Skin epidermis (tissue), 12 donors: ENCODE measurements at regions not wholly inside any gene's neighbourhood (a gene's known extent, or its start where the extent isn't known, plus 50 kb on each side); places are given as distances from the start of the nearest gene placed in this dataset.

Experiments
- H3K27ac ChIP-seq, 21 experiments: fragments of 200-600 bp; sonication (generic) in 11 of 21; one replicate each; pipeline ENCODE4 v1.5.0; 2020; ENCODE audit warnings: mild to moderate bottlenecking in 3 of 21, inconsistent platforms in 2 of 21, moderate library complexity in 2 of 21
- H3K4me3 ChIP-seq, 7 experiments: fragments of 200-600 bp; sonication (generic) in 2 of 7; one replicate each; pipeline ENCODE4 v1.5.0; 2020; ENCODE audit warnings: inconsistent platforms in 2 of 7, mild to moderate bottlenecking in 2 of 7, moderate library complexity in 1 of 7

- no peak overlapping the region for H3K4me3 ChIP-seq
- no peak overlapping the region for H3K27ac ChIP-seq
Observed at GRCh38 chr18:78758496-78758895, 221.1 kb upstream of the SALL3 start.

DNA sequence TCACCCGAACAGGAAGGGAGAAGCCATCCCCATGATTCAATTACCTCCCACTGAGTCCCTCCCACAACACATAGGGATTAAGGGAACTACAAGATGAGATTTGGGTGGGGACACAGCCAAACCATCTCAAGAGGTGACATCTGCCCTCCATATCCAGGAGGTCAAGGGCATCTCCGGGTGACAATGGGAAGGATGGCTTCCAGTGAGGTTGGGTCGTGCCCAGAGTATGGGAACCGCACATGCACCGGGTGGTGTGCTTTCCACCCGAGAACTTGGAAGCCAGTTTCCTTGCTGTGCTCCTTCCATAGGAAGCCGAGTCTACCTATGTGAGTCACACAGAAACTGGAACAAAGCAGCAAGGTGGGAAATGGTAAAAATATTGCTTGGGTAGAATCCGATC lies 216.9 kb upstream of the SALL3 start:
- no peak overlapping the region for H3K27ac ChIP-seq
- no peak overlapping the region for H3K4me3 ChIP-seq

- no peak overlapping the region for H3K27ac ChIP-seq
- H3K4me3 ChIP-seq: no peak overlapping the region
Observed at GRCh38 chr18:78764544-78764943, 215.1 kb upstream of the SALL3 start.

DNA sequence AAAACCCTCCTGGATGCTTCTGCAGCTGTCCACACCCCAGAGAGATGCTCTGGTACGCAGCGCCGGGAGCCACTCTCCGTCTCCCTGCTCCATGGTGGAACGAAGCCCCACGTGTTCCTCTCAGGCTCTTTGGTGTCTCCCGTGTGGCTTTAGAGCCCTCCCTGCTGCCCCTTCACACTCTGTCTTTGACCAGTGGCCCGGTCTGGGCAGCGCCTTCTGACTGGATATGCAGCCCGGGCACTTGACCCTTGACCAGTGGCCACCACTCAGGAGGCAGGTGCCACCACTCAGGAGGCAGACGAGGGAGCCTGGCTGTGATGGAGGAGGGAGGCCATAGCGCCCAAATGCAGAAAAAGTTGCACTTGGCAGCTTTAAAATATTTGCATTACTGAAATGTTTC lies 214.5 kb upstream of the SALL3 start:
- H3K27ac ChIP-seq: no peak overlapping the region
- H3K4me3 ChIP-seq: no peak overlapping the region

GRCh38 chr18:78765637-78766281 lies 213.9 kb upstream of the SALL3 start:
- Histone ChIP-seq H3K27ac (no peak overlapping the region), H3K4me3 (no peak overlapping the region)

DNA sequence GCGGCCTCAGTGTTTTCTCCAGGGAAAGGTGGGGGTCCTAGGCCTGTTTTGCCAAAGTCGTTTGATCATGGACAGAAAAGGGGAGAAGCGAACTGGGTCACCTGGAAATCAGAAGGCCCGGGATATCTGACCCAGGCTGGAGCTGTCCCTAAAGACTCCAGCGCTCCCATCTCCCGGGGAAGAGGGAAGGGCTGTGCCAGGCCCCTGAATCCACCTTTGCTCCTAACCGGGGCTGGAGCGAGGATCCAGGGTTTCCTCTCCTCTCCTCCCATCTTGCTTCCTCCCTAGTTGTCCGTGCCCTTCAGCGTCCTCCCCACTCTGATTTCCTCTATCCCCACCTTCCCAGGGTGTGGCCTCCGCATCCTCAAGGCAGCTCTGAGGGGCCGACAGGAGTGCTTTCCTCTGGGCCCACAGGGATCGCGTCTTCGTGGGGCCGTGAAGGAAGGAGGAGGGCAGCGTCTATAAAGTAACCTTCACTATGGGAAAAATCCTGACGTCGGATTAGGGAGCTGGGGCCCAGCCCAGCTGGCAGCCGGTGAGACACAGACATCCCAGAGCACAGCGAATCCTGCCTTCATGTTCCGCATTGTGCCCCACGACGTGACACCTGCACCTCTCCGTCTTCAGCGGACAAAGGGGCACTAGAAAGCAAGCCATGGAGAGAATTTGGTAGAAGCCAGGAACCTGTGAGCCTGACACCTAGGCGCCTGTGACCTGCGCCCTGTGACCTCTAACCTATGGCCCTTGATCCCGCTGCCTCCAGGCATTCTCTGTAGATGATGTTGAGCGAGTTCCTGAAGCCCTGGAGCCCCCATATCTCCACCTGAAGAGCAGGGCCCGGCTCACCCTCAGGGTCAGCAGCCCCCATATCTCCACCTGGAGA lies 212.7 kb upstream of the SALL3 start:
- no peak overlapping the region for H3K4me3 ChIP-seq
- no peak overlapping the region for H3K27ac ChIP-seq

DNA sequence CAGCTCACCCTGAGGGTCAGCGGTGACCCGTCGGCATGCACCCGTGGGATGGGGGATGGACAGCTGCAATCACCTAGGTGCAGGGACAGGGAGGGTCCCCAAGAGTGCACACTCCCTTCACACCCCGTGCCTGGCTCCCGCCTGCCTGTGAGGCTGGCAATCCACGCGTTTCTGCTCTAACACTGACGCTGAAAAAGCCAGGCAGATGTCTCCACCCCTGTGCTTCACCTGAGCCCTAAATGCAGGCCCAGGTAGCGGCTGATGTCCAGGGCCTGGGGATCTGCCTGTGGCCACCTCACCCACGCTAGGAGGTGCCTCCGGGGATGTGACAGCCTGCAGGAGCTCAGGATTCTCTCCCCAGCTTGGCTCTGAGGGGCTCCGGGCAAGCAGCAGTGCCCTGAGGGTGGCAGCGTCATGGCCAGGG lies 212.0 kb upstream of the SALL3 start:
- H3K27ac ChIP-seq: no peak overlapping the region
- H3K4me3 ChIP-seq: no peak overlapping the region

DNA sequence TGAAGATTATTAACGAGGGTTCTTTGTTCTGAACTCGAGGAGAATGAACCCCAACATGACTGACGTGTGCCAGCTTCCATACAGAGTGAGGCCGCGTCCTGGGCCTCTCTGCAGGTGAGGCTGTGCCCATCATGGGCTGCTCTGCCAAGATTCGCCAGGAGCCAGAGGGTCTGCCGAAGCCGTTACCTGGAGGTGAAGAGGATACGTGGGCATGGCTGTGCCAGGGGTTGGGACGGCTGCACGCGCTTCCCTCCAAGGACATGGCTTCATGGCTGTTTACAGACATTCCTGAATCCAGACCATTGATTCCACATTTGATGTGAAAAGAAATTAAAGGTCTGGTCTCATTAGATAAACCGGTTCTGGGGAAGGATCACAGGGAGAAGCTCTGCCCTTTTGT lies 211.4 kb upstream of the SALL3 start:
- no peak overlapping the region for H3K27ac ChIP-seq

DNA sequence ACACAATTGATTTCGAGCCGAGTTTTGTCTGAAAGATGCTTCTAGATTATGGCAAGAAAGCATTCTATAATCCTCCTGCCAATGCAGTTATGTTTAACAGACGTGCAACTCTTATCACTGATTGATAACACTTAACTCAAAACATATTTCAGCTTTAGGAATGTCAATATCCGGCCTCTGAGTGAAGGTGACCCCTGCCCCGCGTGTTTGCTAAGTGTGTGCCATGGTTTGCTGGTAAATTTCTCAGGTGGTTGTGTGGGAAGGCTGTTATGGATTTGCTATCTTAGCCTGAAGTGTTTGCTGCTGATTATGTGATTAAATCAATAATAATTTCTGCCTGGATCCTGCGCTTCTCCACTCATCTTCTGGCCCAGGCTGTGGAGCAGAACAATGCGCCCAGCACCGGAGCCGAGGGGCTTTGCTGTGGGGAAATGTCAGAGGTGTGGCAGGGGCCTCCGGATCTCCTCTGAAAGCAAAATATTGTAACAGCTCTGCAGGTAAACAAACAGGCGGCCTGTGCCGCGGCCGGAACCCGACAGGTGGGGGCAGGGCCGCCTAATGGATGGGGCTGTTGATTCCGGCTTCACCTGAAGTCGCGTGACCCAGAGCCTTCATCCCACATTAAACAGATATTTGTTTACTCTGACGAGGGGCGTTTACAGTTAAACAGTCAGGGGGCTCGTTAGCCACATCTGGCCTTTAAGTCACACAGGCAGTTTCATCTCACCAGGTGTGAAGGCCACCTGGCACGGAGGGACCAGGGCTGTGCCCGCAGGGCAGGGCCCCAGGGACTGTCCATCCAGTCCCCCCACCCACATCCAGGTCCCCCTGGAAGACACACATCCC lies 210.7 kb upstream of the SALL3 start:
- H3K4me3 ChIP-seq: no peak overlapping the region
- no peak overlapping the region for H3K27ac ChIP-seq

More for the DNA sequence above, 211.4 kb upstream of the SALL3 start:
- no peak overlapping the region for H3K4me3 ChIP-seq

GRCh38 chr18:78769502-78770105 lies 210.0 kb upstream of the SALL3 start:
- H3K4me3 ChIP-seq: no peak overlapping the region
- H3K27ac ChIP-seq: no peak overlapping the region

GRCh38 chr18:78770139-78770822 lies 209.3 kb upstream of the SALL3 start:
- Histone ChIP-seq H3K27ac (no peak overlapping the region), H3K4me3 (no peak overlapping the region)

GRCh38 chr18:78770823-78771139 lies 208.8 kb upstream of the SALL3 start:
- Histone ChIP-seq H3K4me3 (no peak overlapping the region), H3K27ac (no peak overlapping the region)

GRCh38 chr18:78771496-78772359 lies 207.9 kb upstream of the SALL3 start:
- no peak overlapping the region for H3K4me3 ChIP-seq
- H3K27ac ChIP-seq: no peak overlapping the region

DNA sequence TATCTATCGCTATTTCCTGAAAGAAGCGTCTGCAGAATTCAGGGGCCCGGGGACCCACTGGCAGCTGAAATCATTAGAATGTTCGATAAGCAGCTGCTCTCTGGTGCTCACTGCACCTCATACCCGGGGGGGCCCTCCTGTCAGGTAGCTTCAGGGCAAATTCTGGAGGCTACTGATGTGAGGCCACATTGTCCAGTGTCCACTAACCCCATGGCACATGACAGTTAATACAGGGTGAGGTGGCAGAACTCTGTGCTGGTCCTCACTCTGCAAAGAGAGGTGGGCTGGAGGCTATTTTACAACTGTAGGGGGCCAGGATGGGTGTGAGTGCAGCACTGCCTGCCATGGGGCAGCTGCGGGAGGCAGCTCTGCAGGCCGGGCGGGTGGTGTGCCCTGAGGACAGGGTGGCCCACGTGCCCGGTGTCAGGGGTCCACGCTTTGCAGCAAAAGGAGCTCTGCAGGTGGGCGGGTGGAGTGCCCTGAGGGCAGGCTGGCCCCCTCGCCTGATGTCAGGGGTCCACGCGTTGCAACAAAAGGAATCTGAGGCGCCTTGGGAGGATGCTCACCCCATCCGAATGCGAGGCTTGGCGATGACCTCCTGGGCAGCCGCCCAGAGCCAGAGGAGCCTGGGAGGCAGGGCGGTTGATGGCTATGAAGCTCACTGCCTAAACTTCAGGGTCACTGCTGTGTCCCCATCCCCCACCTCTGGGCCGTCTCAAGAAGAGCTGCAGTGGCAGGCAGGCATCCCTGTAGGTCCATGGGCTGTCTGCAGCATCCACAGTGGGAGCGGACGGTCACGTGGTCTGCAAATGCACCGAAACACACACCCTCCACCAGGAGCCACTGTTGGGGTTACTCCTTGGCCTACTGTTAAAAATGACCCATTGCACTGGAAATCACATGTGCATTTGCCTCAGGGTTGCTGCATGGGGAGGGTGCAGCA lies 207.0 kb upstream of the SALL3 start:
- H3K27ac ChIP-seq: no peak overlapping the region

GRCh38 chr18:78773303-78773755 lies 206.3 kb upstream of the SALL3 start:
- Histone ChIP-seq H3K4me3 (no peak overlapping the region), H3K27ac (no peak overlapping the region)

More for the DNA sequence above, 207.0 kb upstream of the SALL3 start:
- H3K4me3 ChIP-seq: no peak overlapping the region

- no peak overlapping the region for H3K4me3 ChIP-seq
- no peak overlapping the region for H3K27ac ChIP-seq
Observed at GRCh38 chr18:78773819-78774218, 205.8 kb upstream of the SALL3 start.

DNA sequence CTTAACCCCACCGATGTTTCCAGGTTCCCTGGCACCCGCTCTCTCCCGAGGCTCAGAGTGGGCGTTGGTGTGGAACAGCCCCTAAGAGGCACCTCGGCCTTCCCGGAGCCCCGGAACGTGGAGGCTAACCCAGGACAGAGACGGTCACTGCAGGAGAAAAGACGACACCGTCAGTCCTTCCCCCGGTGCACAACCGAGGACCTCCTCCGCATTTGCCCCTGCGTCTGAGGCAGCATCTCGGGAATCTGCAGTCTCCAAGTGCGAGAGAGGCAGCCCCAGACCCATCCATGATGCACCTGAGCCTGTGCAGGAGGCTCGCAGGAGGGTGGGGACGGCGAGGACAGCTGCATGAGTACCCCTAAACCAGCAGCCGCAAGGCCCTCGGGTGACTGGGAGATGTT lies 204.9 kb upstream of the SALL3 start:
- Histone ChIP-seq H3K27ac (no peak overlapping the region), H3K4me3 (no peak overlapping the region)

GRCh38 chr18:78776151-78776550 lies 203.5 kb upstream of the SALL3 start:
- H3K27ac ChIP-seq: no peak overlapping the region

More at GRCh38 chr18:78776151-78776550, 203.5 kb upstream of the SALL3 start:
- H3K4me3 ChIP-seq: no peak overlapping the region
